ENCODE measurements at regions not wholly inside any gene's neighbourhood (a gene's known extent, or its start where the extent isn't known, plus 50 kb on each side); places are given as distances from the start of the nearest gene placed in this dataset.

DNA sequence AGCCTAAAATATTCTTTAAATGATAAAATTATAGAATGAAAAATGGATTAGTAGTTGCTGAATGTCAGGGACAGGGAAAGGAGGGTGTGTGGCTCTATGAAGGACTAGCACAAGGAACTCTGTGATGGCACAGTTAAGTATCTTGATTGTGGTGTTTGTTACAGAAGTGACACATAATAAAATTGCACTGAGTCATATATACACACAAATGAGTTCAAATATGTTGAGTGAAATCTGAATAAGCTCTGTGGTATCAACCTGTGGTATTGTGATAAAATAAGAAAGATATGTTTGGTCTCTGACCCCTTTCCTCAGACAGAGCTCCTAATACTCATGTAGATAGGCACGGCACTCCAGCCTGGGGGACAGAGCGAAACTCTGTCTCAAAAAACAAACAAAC is 181.5 kb upstream of the TRIM24 start:
- H3K4me1 ChIP-seq, result no peaks in the 10 kb centered on the region
- ATAC-seq (no peak), DNase-seq (no peak)
- H3K36me3 ChIP-seq (ENCODE audit: insufficient read depth in 1 of 2, low read depth in 1 of 2), result no peaks in the 10 kb centered on the region
- no peak overlapping the region for H3K27ac ChIP-seq
- H3K9me3 ChIP-seq, result no peaks in the 10 kb centered on the region
- intact Hi-C loops (cut with DNase I), result no loop called here
- TF ChIP-seq, protein P1, sequence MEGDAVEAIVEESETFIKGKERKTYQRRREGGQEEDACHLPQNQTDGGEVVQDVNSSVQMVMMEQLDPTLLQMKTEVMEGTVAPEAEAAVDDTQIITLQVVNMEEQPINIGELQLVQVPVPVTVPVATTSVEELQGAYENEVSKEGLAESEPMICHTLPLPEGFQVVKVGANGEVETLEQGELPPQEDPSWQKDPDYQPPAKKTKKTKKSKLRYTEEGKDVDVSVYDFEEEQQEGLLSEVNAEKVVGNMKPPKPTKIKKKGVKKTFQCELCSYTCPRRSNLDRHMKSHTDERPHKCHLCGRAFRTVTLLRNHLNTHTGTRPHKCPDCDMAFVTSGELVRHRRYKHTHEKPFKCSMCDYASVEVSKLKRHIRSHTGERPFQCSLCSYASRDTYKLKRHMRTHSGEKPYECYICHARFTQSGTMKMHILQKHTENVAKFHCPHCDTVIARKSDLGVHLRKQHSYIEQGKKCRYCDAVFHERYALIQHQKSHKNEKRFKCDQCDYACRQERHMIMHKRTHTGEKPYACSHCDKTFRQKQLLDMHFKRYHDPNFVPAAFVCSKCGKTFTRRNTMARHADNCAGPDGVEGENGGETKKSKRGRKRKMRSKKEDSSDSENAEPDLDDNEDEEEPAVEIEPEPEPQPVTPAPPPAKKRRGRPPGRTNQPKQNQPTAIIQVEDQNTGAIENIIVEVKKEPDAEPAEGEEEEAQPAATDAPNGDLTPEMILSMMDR (IDR thresholded peaks at IDR 0.05), result no peak
- no peaks in the 10 kb centered on the region for H3K27me3 ChIP-seq (ENCODE audit: insufficient read depth in 3 of 3, low read length in 2 of 3)
- WGBS, 3 donors, result 84 to 95% (median 95%) methylated on average over 2 of the region's 2 CpGs
- no peak overlapping the region for H3K4me3 ChIP-seq

DNA sequence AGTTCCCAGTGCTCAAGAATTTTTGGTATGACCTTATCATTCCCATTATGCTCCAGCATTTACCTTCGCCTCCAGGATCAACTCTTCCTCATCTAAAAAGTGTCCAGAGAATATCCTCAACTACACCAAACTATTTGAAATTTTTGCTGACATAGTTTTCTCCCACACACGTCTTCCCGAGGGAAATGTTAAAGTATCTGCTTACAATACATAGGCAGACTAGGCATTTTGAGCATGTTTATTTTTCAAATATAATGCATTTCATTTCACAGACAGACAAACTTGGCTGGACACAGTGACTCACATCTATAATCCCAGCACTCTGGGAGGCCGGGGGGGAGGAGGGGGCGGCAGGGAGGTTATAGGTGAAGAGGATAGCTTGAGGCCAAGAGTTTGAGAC is 177.1 kb upstream of the TRIM24 start:
- Histone ChIP-seq H3K36me3 (ENCODE audit: insufficient read depth in 1 of 2, low read depth in 1 of 2) (no peaks in the 10 kb centered on the region), H3K4me3 (no peak overlapping the region), H3K27ac (no peak overlapping the region), H3K27me3 (ENCODE audit: insufficient read depth in 3 of 3, low read length in 2 of 3) (no peaks in the 10 kb centered on the region), H3K9me3 (no peaks in the 10 kb centered on the region), H3K4me1 (no peaks in the 10 kb centered on the region)
- WGBS, 3 donors, result 57 to 76% (median 74%) methylated on average over 5 of the region's 5 CpGs
- DNase-seq (no peak), ATAC-seq (no peak)
- TF ChIP-seq, protein P1 (IDR thresholded peaks at IDR 0.05), result no peak
- intact Hi-C loops (cut with DNase I), result no loop called here

DNA sequence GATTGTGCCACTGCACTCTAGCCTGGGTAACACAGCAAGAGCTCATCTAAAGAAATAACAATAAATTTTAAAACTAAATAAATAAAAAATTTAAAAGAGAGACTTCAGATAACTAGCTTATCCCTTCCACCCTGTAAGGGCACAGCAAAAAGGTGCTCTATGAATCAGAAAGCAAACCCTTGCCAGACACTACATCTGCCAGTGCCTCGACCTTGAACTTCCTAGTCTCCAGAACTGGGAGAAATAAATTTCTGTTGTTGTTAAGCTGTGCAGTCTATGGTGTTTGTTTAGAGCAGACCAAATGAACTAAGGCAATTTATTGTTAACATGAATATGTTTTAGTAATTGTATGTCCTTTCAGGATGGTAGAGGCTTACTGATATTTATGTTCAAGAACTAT is 174.9 kb upstream of the TRIM24 start:
- Histone ChIP-seq H3K36me3 (ENCODE audit: insufficient read depth in 1 of 2, low read depth in 1 of 2) (no peaks in the 10 kb centered on the region), H3K4me3 (no peak overlapping the region), H3K9me3 (no peaks in the 10 kb centered on the region), H3K27ac (no peak overlapping the region), H3K4me1 (no peaks in the 10 kb centered on the region), H3K27me3 (ENCODE audit: insufficient read depth in 3 of 3, low read length in 2 of 3) (no peaks in the 10 kb centered on the region)
- DNase-seq, result no peak
- TF ChIP-seq, protein P1 (IDR thresholded peaks at IDR 0.05), result no peak
- ATAC-seq, result no peak
- WGBS, 3 donors, result 53 to 61% (median 56%) methylated on average over 1 of the region's 1 CpG
- intact Hi-C loops (cut with DNase I), result no loop called here

DNA sequence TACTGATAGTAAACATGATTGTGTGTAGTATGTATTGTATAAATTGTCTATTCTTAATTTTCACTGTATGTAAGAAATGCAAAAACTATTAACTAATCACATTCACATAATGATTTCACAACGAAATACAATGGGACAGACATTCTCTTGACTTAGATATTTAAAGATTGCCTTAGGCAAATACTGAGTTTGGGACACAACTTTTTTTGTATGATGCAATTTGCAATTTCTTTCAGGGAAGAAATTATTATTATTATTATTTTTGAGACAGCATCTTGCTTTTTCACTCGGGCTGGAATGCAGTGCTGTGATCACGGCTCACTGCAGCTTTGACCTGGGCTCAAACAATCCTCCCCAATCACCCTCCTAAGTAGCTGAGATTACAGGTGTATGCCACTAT is 173.2 kb upstream of the TRIM24 start:
- intact Hi-C loops (cut with DNase I), result no loop called here
- ATAC-seq, result no peak
- no peak for DNase-seq
- Histone ChIP-seq H3K27ac (no peak overlapping the region), H3K36me3 (ENCODE audit: insufficient read depth in 1 of 2, low read depth in 1 of 2) (no peaks in the 10 kb centered on the region), H3K4me1 (no peaks in the 10 kb centered on the region), H3K27me3 (ENCODE audit: insufficient read depth in 3 of 3, low read length in 2 of 3) (no peaks in the 10 kb centered on the region), H3K4me3 (no peak overlapping the region), H3K9me3 (no peaks in the 10 kb centered on the region)
- 77 to 87% (median 80%) methylated on average over 3 of the region's 3 CpGs for WGBS, 3 donors
- TF ChIP-seq, protein P1 (IDR thresholded peaks at IDR 0.05), result no peak

DNA sequence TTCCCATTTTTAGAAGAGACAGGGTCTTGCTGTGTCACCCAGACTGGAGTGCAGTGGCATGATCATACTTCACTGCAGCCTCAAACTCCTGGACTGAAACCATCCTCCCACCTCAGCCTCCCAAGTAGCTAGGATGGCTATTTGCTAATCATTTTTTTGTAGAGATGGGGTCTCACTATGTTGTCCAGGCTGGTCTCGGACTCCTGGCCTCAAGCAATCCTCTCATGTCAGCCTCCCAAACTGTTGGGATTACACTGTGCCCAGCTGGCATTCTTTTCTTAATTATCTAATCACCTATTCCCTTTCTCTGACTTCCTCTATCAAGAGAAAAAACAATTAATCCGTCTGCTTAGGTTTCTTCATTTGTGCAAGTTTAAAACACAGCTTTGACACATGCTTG is 172.5 kb upstream of the TRIM24 start:
- Histone ChIP-seq H3K9me3 (no peaks in the 10 kb centered on the region), H3K27me3 (ENCODE audit: insufficient read depth in 3 of 3, low read length in 2 of 3) (no peaks in the 10 kb centered on the region), H3K36me3 (ENCODE audit: insufficient read depth in 1 of 2, low read depth in 1 of 2) (no peaks in the 10 kb centered on the region), H3K27ac (no peak overlapping the region), H3K4me3 (no peak overlapping the region), H3K4me1 (no peaks in the 10 kb centered on the region)
- DNase-seq, result no peak
- 63 to 81% (median 72%) methylated on average over 2 of the region's 2 CpGs for WGBS, 3 donors
- no peak for ATAC-seq
- intact Hi-C loops (cut with DNase I), result no loop called here
- TF ChIP-seq, protein P1 (IDR thresholded peaks at IDR 0.05), result no peak
